SJSA1 (cell line): ENCODE measurements at regions not wholly inside any gene's neighbourhood (a gene's known extent, or its start where the extent isn't known, plus 50 kb on each side); places are given as distances from the start of the nearest gene placed in this dataset.

ENCODE experiments used
- DNase-seq, 2 experiments: peaks; one replicate each; pipeline ENCODE4 v3.0.0-alpha.2; 2015 to 2020; ENCODE audit warnings: low spot score in 2 of 2, low read depth in 1 of 2
- H3K27ac ChIP-seq: fragments of 250-450 bp; sonication (Bioruptor Pico); 2 replicates; pipeline ENCODE4 v1.5.1; 2020; ENCODE audit warnings: mild to moderate bottlenecking, moderate library complexity
- H3K27me3 ChIP-seq: fragments of 250-450 bp; sonication (Bioruptor Pico); replicated peaks from 2 replicates; pipeline ENCODE4 v1.5.1; 2020; ENCODE audit warnings: mild to moderate bottlenecking, moderate library complexity
- H3K36me3 ChIP-seq: fragments of 250-450 bp; sonication (Bioruptor Pico); 2 replicates; pipeline ENCODE4 v1.5.1; 2020; ENCODE audit warnings: mild to moderate bottlenecking
- H3K4me1 ChIP-seq: fragments of 250-450 bp; sonication (Bioruptor Pico); replicated peaks from 2 replicates; pipeline ENCODE4 v1.6.1; 2021; ENCODE audit warnings: mild to moderate bottlenecking
- H3K4me3 ChIP-seq: fragments of 250-450 bp; sonication (Bioruptor Pico); 2 replicates; pipeline ENCODE4 v1.5.1; 2020; ENCODE audit warnings: mild to moderate bottlenecking
- H3K9me3 ChIP-seq: fragments of 250-450 bp; sonication (Bioruptor Pico); replicated peaks from 2 replicates; pipeline ENCODE4 v1.5.1; 2020; ENCODE audit warnings: mild to moderate bottlenecking

DNA sequence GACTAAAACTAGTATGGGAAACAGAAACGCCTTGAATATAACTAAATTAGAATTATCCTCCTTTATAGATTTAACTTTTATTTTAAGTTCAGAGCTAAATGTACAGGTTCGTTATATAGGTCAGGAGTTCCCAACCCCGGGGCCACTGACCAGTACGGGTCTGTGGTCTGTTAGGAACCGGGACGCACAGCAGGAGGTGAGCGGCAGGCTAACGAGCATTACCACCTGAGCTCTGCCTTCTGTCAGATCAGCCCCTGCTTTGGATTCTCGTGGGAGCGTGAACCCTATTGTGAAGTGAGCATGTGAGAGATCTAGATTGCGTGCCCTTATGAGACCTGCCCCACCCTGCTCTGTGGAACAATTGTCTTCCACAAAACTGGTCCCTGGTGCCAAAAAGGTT lies 51.0 kb downstream of the FAT4 start:
- Histone ChIP-seq H3K27ac (no peak overlapping the region), H3K4me1 (peaks cover 20% of the 10 kb centered on the region), H3K27me3 (no peaks in the 10 kb centered on the region), H3K4me3 (no peak overlapping the region), H3K9me3 (no peaks in the 10 kb centered on the region), H3K36me3 (peaks cover 9% of the 10 kb centered on the region; the same call in 1 of the 2 replicates)
- no peak for DNase-seq

DNA sequence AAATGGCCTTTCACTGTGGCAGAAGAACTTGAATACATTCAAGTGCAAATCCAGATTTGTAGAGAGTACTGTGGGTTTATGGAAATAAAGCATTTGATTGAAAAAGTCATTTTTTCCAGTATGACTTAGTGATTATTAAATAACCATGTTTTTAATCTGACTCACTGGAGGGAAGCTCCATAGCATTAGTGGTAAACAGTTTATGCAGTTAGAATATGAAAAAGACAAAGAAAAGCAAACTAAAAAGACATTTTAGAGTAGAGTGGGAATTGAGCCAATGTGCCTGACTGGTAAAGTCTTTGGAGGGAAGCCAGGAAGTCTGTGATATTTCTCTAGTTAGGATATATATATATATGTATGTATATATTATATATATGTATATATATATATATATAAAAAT lies 53.4 kb downstream of the FAT4 start:
- peaks cover 9% of the 10 kb centered on the region; the same call in 1 of the 2 replicates for H3K36me3 ChIP-seq
- H3K4me1 ChIP-seq = peaks cover 20% of the 10 kb centered on the region
- H3K27me3 ChIP-seq = no peaks in the 10 kb centered on the region
- no peak overlapping the region for H3K4me3 ChIP-seq
- DNase-seq = peak in 1 of 2 experiments; percentile 29
- H3K9me3 ChIP-seq = no peaks in the 10 kb centered on the region
- H3K27ac ChIP-seq = peak overlapping the region; percentile 77

DNA sequence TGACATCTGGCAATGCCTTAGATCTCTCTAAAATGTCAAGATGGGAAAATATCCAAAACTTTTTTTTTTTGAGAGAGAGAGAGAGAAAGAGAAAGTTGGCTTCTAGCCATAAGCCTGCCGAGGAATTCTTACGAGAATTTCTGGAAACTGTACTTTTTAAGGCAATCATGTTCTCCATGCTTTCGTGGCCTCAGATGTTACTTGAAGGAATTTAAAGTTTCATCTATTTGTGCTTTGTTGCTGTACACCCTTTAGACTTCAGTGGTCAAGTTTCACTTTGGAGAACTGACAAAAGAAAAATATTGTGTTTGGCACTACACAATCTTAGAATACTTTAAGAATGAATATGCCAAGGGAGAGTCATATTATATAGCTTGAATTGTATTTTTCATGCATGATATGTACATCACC lies 53.9 kb downstream of the FAT4 start:
- Histone ChIP-seq H3K36me3 (peaks cover 9% of the 10 kb centered on the region; the same call in 1 of the 2 replicates), H3K27me3 (no peaks in the 10 kb centered on the region), H3K4me3 (peak overlapping the region; percentile 23), H3K27ac (peak overlapping the region; percentile 77), H3K4me1 (peaks cover 20% of the 10 kb centered on the region), H3K9me3 (no peaks in the 10 kb centered on the region)
- DNase-seq = peak in 1 of 2 experiments; percentile 67

DNA sequence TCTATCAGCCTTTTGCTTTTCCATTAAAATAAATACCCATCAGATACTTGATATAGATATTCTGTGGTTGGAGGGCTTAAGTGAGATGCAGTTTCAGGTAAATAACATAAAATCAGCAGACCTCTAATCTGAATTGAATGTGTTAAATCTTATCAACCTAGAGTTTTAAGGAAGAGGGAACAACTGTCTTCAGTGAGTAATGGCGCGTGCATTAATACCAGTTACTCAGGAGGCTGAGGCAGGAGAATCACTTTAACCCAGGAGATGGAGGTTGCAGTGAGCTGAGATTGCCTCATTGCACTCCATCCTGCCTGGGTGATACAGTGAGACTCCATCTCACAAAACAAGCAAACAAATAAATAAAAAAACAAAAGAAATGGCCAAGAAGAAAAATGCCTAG lies 54.3 kb downstream of the FAT4 start:
- H3K27ac ChIP-seq = peak overlapping the region; percentile 77
- no peak for DNase-seq
- H3K9me3 ChIP-seq = no peaks in the 10 kb centered on the region
- peaks cover 20% of the 10 kb centered on the region for H3K4me1 ChIP-seq
- peaks cover 9% of the 10 kb centered on the region; the same call in 1 of the 2 replicates for H3K36me3 ChIP-seq
- no peak overlapping the region for H3K4me3 ChIP-seq
- H3K27me3 ChIP-seq = no peaks in the 10 kb centered on the region

DNA sequence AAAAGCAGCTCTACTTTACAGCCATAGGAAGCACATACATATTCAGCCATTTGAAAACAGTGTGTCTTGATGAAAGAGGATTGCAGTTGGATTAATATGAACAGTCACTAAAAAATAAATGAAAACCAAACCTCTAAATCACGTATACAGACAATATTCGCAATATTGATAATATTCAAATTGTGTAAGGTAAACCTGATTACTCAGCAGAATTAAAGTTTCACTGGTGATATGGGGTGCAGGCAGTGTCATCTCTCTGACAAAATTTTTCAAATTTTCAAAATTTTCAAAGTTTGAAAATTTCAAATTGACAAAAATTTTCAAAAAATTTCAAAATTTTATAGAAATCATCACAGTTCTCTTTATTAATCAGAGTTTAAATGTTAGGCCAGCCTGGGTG lies 55.7 kb downstream of the FAT4 start:
- Histone ChIP-seq H3K27ac (no peak overlapping the region), H3K27me3 (no peaks in the 10 kb centered on the region), H3K4me1 (peaks cover 20% of the 10 kb centered on the region), H3K9me3 (no peaks in the 10 kb centered on the region), H3K36me3 (peaks cover 9% of the 10 kb centered on the region; the same call in 1 of the 2 replicates), H3K4me3 (no peak overlapping the region)
- DNase-seq = no peak

DNA sequence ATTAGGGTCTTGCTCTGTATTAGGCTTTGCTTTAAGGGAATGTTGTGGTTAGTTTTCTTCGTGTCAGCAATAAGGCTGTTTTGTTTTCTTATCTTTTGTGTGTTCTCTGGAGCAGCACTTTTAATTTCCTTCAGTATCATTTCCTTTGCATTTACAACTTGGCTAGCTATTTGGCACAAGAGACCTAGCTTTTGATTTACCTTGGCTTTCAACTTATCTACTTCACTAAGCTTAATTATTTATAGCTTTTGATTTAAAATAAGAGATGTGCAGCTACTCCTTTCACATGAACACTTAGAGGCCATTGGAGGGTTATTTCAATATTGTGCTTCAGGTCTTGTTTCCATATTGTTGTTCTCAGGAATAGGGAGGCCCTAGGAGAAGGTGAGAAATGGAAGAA lies 68.2 kb downstream of the FAT4 start:
- Histone ChIP-seq H3K4me1 (peaks cover 20% of the 10 kb centered on the region), H3K27ac (no peak overlapping the region), H3K36me3 (0 out of 2 replicates have a peak, but pooled peaks cover 6% of the 10 kb centered on the region), H3K27me3 (no peaks in the 10 kb centered on the region), H3K4me3 (no peak overlapping the region), H3K9me3 (no peaks in the 10 kb centered on the region)
- no peak for DNase-seq

DNA sequence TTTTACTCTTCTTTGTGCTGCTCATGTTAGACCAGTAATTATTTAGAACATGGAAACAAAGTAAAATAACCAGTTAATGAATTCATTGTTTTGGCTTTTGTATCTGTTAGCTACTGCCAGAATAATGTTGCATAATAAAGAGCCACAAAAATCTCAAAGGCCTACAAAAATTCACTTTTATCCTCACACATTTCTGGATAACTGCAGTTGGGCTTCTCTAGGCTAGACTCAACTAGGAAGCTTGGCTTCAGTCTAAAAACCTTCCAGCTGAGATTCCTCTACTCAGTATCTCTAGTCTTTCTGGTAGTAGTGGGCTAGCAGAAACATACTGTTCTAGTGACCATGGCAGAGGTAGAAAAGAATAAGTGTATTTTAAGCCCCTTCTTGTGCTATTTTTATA lies 73.0 kb downstream of the FAT4 start:
- H3K27me3 ChIP-seq = no peaks in the 10 kb centered on the region
- H3K4me1 ChIP-seq = peaks cover 47% of the 10 kb centered on the region
- peak overlapping the region; percentile 98 for H3K27ac ChIP-seq
- no peaks in the 10 kb centered on the region for H3K9me3 ChIP-seq
- 0 out of 2 replicates have a peak, but pooled peaks cover 9% of the 10 kb centered on the region for H3K36me3 ChIP-seq
- no peak overlapping the region for H3K4me3 ChIP-seq
- no peak for DNase-seq

DNA sequence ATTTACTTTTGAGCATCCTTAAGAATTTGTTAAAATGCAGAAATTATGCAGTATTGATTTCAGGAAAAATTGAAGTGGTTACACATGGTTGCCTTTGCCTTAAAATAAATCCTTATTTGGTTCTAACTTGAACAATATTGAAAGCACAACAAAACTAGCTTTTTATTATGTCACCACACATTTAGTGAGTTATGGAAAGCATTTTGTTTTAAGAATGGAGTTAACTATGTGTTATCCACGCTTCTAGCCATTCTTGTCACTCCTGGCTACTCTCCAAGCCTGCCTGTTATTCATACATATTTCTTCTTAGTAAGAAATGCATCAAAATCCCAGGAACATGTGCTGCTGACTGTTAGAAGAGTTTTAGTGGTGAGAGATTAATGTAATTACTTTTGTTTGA lies 73.9 kb downstream of the FAT4 start:
- Histone ChIP-seq H3K27ac (peak overlapping the region; percentile 98), H3K4me3 (no peak overlapping the region), H3K4me1 (peaks cover 49% of the 10 kb centered on the region), H3K27me3 (no peaks in the 10 kb centered on the region), H3K9me3 (no peaks in the 10 kb centered on the region), H3K36me3 (0 out of 2 replicates have a peak, but pooled peaks cover 7% of the 10 kb centered on the region)
- DNase-seq = peak; percentile 66 to 69

DNA sequence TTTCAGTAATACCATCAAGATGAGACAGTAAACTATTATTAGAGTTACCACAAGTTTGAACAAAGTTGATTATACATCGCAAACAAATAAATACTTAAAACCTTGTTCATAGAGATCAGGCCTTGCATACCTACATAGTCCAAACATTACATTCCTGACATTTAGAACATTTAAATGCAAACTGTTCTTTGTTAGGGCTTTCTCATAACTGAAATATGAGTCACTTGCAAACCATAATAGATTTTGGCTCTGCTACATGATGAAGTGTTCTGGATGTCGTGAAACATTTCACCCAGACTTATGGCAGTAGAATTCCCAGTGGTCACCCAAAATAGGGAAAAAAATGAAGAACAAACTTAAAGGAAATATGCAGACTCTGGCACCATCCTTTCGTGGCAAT lies 75.0 kb downstream of the FAT4 start:
- peak overlapping the region; percentile 2 for H3K4me3 ChIP-seq
- H3K27me3 ChIP-seq = no peaks in the 10 kb centered on the region
- DNase-seq = peak; percentile 47 to 96

DNA sequence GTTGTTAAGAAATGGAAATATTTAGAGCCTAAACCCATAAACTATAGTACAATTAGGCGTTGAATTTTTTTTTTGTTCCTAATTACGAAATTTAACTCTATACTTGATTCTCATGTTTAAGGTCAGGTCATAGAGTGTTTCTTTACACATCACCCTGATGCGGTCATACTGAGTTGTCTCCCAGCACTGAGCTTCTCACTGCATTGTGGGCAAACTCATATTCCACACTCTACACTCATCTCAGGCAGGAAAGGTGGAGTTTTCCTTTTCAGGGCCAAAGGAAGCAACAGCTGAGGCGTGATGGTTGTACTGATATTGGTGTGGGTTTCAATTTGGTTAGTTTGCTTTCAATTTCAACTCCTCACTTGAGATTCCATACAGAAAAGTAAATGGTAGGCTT lies 75.4 kb downstream of the FAT4 start:
- Histone ChIP-seq H3K4me3 (peak overlapping the region; percentile 2), H3K27me3 (no peaks in the 10 kb centered on the region), H3K36me3 (0 out of 2 replicates have a peak, but pooled peaks cover 3% of the 10 kb centered on the region), H3K9me3 (no peaks in the 10 kb centered on the region), H3K27ac (peak overlapping the region; percentile 98), H3K4me1 (peaks cover 58% of the 10 kb centered on the region)
- peak in 1 of 2 experiments; percentile 66 for DNase-seq

More for the DNA sequence above, 75.0 kb downstream of the FAT4 start:
- Histone ChIP-seq H3K9me3 (no peaks in the 10 kb centered on the region), H3K27ac (peak overlapping the region; percentile 98), H3K4me1 (peaks cover 56% of the 10 kb centered on the region), H3K36me3 (0 out of 2 replicates have a peak, but pooled peaks cover 3% of the 10 kb centered on the region)

DNA sequence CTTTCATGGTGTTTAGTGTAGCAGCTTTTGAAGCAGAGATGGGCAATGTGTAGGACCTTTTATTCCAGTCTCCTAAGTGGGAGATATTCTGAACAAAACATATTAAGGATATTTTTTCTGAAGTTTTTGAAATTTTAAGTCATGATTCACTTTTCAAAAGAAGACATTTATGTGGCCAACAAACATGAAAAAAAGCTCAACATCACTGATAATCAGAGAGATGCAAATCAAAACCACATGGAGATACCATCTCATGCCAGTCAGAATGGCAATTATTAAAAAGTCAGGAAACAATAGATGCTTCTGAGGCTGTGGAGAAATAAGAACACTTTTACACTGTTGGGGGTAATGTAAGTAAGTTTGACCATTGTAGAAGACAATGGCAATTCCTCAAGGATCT lies 76.0 kb downstream of the FAT4 start:
- Histone ChIP-seq H3K27ac (peak overlapping the region; percentile 98), H3K27me3 (no peaks in the 10 kb centered on the region)

DNA sequence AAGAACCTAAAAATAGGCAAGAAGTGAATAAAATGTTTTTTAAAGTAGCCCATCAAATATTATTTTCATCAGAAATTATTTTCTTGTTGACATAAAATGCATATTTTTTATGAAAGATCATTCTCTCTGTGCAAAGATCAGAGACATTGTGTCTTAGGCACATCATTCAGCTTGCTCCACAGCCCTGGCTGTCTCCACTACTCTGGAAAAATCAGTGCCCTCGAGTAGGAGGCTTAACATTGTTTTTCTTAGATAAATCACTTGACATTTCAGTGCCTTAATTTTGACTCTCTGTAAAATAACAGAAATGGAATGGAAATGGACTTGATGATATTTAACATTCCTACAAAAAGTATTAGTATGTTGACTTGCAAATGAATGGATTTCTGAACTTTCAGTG lies 77.9 kb downstream of the FAT4 start:
- no peak for DNase-seq
- H3K4me1 ChIP-seq = peaks cover 50% of the 10 kb centered on the region
- H3K27ac ChIP-seq = no peak overlapping the region
- H3K36me3 ChIP-seq = peaks cover 3% of the 10 kb centered on the region; the same call in 1 of the 2 replicates
- no peak overlapping the region for H3K4me3 ChIP-seq
- no peaks in the 10 kb centered on the region for H3K27me3 ChIP-seq
- no peaks in the 10 kb centered on the region for H3K9me3 ChIP-seq

More for the DNA sequence above, 76.0 kb downstream of the FAT4 start:
- Histone ChIP-seq H3K4me1 (peaks cover 58% of the 10 kb centered on the region), H3K4me3 (no peak overlapping the region), H3K9me3 (no peaks in the 10 kb centered on the region), H3K36me3 (0 out of 2 replicates have a peak, but pooled peaks cover 3% of the 10 kb centered on the region)
- peak in 1 of 2 experiments; percentile 45 for DNase-seq

DNA sequence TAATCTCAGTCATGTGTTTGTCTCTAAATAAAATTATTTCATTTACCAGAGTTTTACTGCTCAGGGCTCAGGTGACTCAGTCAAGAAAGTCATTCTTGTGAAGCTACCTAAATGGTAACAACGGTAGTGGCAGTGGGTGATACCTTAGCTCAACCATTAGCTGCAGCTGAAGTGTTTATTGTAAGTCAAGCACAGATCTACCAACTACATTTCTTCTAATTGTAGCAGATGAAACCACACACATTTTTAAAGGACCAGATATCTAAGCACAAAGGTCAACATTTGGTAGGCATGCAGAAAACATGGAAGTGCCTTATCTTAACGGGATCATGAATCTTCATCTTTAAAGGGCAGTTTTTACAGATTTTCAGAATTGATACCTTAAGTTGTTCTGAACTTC lies 79.1 kb downstream of the FAT4 start:
- H3K4me1 ChIP-seq = peaks cover 39% of the 10 kb centered on the region
- H3K36me3 ChIP-seq = peaks cover 3% of the 10 kb centered on the region; the same call in 1 of the 2 replicates
- H3K9me3 ChIP-seq = no peaks in the 10 kb centered on the region
- H3K27me3 ChIP-seq = no peaks in the 10 kb centered on the region
- H3K4me3 ChIP-seq = no peak overlapping the region
- no peak overlapping the region for H3K27ac ChIP-seq
- DNase-seq = no peak

DNA sequence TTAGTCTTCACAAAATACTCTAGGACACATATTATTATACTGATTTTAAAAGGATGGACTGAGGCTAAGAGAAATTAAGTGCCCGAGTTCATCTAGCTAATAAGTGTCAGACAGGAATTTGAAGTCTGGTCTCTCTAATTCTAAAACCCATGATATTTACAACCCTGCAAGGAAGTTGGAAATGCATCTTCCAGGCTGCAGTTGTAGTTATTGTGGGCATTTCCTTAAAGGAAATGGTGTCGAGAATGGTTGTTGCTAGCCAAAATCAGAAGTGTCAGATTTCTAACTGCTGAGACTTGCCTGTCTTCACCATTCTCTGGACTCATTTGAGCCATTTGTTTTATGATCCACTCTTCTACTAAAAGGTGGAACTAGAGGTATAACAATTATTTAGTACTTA lies 82.5 kb downstream of the FAT4 start:
- Histone ChIP-seq H3K27me3 (no peaks in the 10 kb centered on the region), H3K27ac (no peak overlapping the region), H3K36me3 (peaks cover 5% of the 10 kb centered on the region; the same call in 1 of the 2 replicates), H3K4me1 (peaks cover 17% of the 10 kb centered on the region), H3K9me3 (no peaks in the 10 kb centered on the region), H3K4me3 (no peak overlapping the region)
- no peak for DNase-seq
